CD4-positive, alpha-beta T cell treated with Interleukin-15 for 1 hour (primary cell): ENCODE measurements at regions not wholly inside any gene's neighbourhood (a gene's known extent, or its start where the extent isn't known, plus 50 kb on each side); places are given as distances from the start of the nearest gene placed in this dataset.

Source experiments
- DNase-seq: peaks from one replicate; pipeline ENCODE4 v3.0.0-alpha.2; 2020

- DNase-seq, result no peak
These were observed 646.1 kb downstream of the RAPGEF2 start for GRCh38 chr4:159748834-159749444.

DNA sequence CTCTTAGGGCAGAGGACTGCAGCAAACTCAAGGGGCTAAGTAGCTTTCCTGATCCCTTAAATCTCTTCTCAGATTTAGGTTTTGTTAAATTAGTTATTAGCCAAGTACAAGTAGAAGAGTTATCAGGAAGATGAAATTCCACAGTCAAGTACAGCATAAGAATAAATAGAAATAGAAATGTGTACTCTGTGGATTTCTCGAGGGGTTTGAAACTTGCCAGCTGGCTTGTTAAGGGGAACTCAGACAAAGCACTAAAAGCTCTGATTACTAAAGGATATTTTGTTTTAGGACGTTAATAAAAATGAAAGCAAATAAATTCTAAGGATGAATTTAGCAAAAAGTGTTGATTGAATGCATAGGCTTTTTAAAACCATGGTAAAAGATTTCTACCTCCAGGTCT, 654.6 kb downstream of the RAPGEF2 start:
- DNase-seq, result no peak

GRCh38 chr4:159758061-159758460, 655.2 kb downstream of the RAPGEF2 start:
- DNase-seq, result no peak

- no peak for DNase-seq
These were observed 659.8 kb downstream of the RAPGEF2 start for GRCh38 chr4:159762672-159763071.

- DNase-seq, result no peak
These were observed 661.6 kb downstream of the RAPGEF2 start for GRCh38 chr4:159764343-159764952.

DNA sequence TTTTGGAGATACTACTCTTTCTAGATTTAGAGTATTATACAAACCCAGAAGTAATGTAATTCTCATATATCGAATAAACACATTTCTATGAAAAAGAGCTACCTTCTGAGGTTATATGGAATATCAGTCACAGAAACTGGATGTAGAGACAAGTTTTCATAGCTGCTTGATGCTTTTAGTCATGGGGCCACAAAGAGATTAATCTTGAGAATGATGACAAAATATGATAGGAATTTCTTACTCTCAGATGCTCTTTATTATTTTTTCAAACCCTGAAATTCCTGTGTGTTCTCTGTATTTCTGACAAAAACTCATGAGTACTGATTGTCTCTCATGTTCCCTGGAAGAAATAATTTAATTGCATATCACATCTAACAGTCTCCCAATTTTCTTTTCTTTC, 662.5 kb downstream of the RAPGEF2 start:
- DNase-seq, result no peak

DNA sequence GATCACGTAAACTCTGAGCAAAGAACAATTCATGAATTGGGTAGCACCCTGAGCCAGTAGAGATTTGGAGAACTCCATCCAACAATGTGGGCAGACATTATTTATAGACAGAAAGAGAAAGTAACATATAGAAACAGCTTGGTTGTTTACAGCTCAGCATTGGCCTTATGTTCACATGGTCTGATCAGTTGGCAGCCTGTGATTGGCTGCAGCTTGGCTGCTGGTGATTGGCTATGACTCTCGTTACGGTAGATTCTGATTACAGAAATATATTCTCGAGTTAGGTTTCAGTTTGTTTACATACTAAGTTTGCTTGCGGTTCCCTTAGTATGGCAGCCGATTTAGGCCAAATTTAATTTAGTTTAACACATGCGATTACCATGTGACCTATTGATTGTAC, 663.4 kb downstream of the RAPGEF2 start:
- no peak for DNase-seq

- no peak for DNase-seq
These were observed 664.5 kb downstream of the RAPGEF2 start for GRCh38 chr4:159767406-159767805.

GRCh38 chr4:159768016-159768415, 665.1 kb downstream of the RAPGEF2 start:
- DNase-seq, result no peak

DNA sequence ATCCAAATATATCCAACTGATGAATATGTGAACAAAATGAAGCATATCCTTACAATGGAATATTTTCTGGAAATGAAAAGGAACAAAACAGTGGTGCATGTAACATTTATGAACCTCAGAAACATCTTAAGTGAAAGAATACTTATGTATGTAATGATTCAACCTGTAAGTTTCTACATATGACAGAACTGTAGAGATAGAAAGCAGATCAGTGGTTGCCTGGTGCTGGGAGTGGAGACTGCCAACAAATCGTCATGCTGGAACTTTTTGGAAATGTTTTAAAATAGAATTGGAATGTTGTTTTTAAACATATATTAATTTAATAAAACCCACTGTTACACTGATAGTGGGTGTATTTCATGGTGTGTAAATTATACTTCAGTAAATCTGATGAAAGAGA, 667.5 kb downstream of the RAPGEF2 start:
- DNase-seq, result no peak

GRCh38 chr4:159770969-159771368, 668.1 kb downstream of the RAPGEF2 start:
- no peak for DNase-seq

GRCh38 chr4:159776961-159777360, 674.1 kb downstream of the RAPGEF2 start:
- no peak for DNase-seq

- DNase-seq, result no peak
These were observed 674.8 kb downstream of the RAPGEF2 start for GRCh38 chr4:159777689-159778088.

DNA sequence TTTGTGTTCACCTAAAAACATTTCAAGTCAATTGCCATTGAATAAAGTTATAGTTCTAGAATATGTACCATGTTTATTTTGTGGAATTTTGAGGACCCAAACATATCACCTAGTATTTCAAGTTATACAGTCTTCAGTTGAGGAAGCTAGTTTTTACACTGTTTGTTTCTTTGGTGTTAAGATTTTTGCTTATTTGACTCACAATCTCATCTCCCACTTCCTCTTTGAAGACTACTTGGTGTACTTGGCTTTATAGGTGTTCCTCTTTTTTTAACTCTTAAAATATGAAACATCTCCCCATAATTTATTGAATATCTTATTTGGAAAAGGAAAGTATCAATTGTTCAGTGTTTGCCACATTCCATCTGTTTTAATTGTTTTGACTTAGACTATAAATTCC, 675.4 kb downstream of the RAPGEF2 start:
- no peak for DNase-seq

- DNase-seq, result no peak
These were observed 676.8 kb downstream of the RAPGEF2 start for GRCh38 chr4:159779716-159780115.

DNA sequence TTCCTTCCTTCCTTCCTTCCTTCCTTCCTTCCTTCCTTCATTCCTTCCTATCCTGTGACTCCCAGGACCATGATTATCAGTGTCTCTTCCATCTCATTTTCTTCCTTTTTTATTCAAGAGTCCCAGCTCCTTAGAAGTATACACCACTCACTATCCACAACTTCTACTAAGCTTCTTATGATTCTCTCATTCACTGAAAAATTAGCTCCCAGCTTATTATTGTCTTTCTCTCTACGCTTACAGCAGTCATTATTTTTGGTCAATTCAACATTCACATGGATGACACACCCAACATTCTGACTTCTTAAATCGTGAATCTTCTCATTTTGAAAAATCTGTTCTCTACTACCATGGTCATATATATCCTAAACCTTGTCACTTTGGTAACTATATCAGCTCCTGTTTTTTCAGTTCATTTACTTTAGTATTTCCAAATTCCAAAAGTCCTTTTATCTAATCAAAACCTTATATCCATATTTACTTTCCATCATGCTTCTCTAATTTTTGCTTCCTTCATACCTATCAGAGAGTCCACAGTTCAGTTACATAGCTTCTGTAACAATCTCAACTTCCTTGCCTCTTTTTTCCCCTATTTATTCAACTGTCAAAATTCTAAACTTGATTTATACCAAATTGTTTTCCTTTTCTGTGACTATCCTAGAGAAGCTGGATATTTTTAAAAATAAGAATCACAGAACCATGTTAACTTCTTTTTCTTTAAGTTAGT, 677.5 kb downstream of the RAPGEF2 start:
- no peak for DNase-seq

DNA sequence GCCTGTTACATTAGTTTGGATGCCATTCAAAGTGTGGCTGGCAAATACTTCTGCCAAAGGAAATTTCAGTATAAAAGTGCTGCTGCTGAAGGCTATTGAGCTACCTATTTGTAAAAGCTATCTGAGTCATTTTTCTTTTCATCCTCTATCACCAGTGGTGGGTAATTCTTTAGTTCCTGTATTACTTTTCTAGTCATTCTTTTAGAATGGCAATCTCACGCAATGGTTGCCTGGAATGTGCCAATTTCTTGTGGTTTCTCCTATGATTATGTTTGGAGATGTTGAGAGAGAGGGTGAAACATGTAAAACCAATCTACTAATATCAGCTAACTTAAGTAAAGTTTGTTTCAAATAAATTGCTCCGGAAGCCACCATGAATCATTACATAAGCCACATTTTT, 685.0 kb downstream of the RAPGEF2 start:
- no peak for DNase-seq

DNA sequence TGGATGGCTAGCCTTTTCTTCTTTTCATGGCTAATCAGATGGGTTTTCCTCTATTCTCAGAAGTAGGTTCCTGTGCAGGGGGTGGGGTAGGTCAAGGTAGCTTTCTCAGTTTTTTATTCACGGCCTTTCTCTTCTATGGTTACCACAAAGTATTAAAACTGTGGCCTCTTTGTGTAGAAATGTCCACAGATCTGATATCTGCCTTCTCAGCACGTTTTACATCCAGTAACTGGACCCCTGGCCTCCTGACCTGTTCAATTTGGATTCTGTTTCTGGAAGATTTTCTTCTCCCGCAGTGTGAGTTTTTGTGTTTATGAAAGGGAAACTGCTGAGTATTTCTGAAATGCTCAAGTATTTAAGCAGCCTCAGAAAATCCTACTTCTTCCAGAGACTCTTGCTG, 688.5 kb downstream of the RAPGEF2 start:
- no peak for DNase-seq

GRCh38 chr4:159804592-159804991, 701.7 kb downstream of the RAPGEF2 start:
- DNase-seq, result peak; percentile 15

DNA sequence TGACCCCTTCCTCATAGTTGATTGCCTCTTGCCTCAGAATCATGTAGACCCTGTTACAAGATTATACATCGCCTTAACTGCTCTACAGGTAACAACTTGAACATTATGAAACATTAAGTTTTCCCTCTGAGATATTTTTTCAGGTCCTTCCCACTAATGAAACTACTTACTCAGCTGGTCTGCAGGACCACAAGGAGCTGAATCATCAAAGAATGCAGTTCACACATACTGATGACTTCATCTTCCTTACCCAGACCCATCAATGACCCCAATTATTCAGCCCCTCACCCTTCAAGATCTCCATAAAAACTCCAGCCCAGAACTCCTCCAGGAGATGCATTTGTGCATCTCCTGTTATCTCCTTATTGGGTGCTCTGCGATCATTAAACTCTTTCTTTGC, 720.9 kb downstream of the RAPGEF2 start:
- DNase-seq, result no peak

DNA sequence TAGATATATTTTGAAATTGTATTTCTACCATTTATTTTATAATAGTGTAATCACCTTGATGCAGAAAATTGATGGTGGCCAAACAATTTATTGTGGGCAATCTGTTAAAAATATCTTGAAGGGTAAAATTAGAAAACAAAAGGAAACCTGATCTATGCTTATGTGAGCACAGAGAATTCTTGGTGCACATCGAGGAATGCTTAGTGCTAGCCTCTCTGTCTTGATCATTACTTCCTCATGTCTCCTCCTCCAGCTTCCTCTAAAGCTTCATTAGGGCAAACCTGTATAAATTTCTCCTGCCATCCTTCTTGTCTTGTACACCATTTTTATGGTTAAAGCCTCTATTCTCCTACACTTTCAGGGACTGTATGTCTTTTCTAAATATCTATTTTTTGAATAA, 725.8 kb downstream of the RAPGEF2 start:
- no peak for DNase-seq

DNA sequence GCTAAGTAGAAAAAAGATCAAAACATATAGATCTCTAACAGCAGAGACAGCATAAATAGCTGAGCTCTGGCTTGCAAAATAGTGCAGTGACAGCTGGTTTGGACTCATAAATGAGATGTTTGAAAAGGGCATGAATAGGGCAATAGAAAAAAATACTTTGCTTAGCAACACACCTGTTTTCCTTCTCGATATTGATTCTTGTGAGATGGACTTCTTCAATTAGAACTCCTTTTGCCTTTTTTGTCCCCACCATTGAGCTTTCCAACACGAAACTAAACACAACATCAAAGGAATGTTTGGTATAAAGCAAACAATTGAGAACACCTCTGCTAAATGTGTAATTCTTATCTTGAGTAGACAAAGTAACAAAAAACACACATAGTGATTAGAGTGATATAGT, 726.3 kb downstream of the RAPGEF2 start:
- DNase-seq, result no peak

DNA sequence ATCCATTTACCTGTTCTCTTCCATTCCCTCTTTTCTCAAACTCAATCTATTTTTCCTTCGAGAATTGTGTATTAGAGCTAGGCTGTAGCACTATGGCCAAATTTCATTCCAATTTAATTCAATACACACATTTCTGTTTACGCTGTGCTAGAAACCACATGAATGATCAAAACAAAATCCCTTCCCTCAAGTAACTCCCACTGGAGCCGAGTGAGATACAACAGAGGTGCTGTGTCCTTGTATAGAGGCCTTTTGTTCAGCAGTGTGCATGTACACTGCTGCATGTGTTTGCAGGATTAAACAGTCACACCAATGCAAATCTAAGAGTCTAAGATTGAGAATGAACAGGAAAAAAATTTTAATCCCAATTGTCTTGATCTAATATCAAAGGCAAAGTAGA, 734.2 kb downstream of the RAPGEF2 start:
- no peak for DNase-seq

GRCh38 chr4:159855731-159856130, 752.9 kb downstream of the RAPGEF2 start:
- DNase-seq, result no peak

DNA sequence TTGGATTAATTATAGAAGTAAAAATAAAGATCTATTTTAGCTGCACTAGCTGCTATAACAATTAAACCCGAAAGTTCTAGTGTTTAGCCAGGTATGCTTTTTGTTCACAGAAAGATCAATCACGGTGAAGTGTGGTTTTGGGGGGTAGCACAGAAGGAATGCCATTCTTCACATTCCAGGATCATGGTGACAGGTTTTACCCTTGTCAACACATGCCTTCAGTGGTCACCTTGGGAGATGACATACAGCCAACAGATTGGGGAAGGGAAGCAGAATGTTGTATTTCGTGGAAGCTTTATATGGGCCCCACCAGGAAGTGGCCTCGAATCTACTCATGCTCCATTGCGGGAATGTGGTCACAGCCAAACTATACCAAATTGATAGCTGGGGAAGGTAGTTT, 753.6 kb downstream of the RAPGEF2 start:
- no peak for DNase-seq
